ENCODE measurements at regions not wholly inside any gene's neighbourhood (a gene's known extent, or its start where the extent isn't known, plus 50 kb on each side); places are given as distances from the start of the nearest gene placed in this dataset.
"Not testable (repeated sequence)": the region's sequence is repeated elsewhere in the genome, so short reads cannot be mapped to it uniquely, and the experiment has no call there.

DNA sequence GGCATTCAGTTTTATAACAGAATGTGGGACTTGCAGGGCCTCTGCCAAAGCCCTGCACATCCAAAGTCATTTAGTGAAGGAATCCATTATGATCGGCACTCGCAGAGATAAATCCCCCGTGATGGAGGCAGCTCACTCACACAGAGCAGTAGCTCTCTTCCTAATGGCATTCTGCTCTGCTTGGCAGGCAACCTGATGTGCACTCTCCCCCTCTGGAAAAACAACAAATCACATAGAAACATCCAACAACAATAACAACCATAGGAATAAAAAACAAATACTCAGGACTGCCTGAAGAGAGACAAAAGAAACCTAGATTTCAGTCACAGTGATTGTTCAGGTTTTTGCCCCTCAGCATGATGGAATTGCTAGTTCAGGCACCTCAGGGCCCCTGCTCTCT is 59.7 kb downstream of the NAA11 start:
- no peak for DNase-seq

- no peak for DNase-seq
These were observed 66.6 kb downstream of the NAA11 start for GRCh38 chr4:79259242-79259641.

DNA sequence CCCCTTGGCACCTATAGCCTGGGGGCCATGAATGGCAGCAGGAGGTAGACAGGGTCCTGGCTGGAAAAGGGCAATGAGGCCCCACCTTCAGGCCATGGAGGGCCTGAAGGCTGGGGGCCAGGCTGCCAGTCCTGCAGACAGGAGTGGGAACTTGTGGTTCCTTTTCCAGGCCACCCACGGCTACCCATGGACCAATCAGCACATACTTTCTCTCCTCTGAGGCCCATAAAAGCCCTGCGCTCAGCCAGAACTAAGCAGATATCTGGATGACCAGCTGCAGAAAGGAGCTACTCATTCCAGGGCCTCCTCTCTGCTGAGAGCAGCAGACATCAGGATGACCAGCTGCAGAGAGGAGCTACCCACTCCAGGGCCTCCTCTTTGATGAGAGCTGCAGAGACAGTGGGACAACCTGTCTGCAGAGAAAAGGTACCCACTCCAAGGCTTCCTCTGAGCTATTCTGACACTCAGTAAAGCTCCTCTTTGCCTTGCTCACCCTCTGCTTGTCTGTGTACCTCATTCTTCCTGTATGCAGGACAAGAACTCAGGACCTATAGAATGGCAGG is 67.2 kb downstream of the NAA11 start:
- no peak for DNase-seq

DNA sequence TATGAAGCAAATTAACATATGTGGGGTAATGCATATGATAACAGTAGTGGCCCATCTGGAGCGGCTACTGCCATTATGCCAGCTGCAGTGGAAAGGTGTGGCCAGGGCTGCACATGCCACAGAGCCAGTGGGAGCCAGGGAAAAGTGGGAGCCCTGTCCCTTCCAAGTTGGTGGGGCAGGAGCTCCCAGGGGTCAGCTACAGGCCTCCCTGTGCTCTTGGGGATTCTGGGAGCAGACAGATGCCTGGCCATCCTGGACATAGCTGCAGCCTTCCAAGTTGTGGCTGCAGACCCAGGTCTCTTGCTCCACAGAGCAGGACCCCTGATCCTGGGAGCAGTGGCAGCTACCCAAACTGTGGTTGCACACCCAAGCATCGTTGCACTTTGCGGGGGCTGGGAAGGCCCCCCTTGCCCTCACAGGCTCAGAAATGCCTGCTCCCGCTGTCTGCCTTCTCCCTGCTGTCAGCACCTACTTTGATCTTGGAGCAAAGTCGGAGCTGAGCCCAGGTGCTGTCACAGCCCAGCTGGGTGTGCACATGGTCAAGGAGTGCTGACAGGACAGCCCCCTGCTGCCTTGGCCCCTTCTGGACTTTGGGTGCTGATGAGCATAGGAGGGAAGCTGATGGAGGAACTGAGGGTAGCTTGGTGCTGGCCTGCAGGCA is 67.8 kb downstream of the NAA11 start:
- no peak for DNase-seq

GRCh38 chr4:79255793-79256192 is 70.1 kb downstream of the NAA11 start:
- DNase-seq: no peak

GRCh38 chr4:79253924-79254323 is 71.9 kb downstream of the NAA11 start:
- DNase-seq: no peak

DNA sequence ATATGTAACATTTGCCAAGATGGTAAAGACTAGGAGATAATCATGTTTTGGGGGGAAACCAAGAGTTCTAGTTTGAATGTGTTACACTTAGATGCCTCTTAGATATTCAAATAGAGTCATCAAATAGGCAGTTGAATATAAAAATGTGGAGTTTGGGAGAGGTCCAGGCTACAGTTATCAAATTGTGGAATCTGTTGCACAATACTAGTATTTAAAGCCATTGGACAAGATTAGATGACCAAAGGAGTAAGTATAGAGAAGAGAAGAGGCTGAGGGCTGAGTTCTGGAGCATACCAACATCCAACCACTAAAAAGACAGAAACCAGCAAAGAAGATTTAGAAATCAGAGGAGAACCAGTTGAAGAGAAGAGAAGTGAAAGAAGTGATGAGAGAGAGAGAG is 72.7 kb downstream of the NAA11 start:
- no peak for DNase-seq

- DNase-seq: no peak
These were observed 75.0 kb downstream of the NAA11 start for GRCh38 chr4:79250887-79251286.

GRCh38 chr4:79249881-79250503 is 75.9 kb downstream of the NAA11 start:
- DNase-seq: peak; percentile 6

DNA sequence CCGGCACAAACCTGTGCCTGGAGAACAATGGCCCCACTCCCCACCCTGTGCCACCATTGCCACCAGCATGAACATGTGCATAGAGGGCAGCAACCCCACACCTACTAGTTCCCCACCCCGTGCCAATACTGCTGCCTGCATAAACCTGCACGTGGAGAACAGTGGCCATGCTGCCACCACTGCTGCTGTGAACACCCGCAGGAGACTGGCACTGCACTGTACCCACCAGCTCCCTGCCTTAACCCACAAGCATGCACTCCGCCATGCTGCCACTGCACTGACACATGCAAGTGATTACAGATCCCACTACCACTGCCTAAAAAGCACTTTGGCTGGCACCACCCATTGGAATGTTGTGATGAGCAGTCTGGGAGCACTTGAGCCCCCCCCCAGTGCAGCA is 77.3 kb downstream of the NAA11 start:
- no peak for DNase-seq

- DNase-seq: no peak
These were observed 78.0 kb downstream of the NAA11 start for GRCh38 chr4:79247695-79248394.

DNA sequence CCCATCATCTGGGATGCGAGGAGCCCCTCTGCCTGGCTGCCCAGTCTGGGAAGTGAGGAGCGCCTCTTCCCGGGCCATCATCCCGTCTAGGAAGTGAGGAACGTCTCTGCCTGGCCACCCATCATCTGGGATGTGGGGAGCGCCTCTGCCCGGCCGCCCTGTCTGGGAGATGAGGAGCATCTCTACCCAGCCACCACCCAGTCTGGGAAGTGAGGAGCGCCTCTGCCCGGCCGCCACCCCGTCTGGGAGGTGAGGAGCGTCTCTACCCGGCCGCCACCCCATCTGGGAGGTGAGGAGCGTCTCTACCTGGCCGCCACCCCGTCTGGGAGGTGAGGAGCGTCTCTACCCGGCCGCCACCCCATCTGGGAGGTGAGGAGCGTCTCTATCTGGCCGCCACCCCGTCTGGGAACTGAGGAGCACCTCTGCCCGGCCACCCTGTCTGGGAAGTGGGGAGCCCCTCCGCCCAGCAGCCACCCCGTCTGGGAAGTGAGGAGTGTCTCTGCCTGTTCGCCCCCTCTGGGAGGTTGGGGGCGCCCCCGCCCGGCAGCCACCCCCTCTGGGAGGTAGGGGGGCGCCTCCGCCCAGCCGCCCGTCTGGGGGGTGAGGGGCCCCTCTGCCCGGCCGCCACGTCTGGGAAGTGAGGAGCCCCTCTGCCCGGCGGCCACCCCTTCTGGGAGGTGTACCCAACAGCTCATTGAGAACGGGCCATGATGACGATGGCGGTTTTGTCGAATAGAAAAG is 80.5 kb downstream of the NAA11 start:
- not testable (repeated sequence) for DNase-seq

- no peak for DNase-seq
These were observed 84.0 kb downstream of the NAA11 start for GRCh38 chr4:79241846-79242245.

- DNase-seq: no peak
These were observed 88.0 kb downstream of the NAA11 start for GRCh38 chr4:79237851-79238250.

DNA sequence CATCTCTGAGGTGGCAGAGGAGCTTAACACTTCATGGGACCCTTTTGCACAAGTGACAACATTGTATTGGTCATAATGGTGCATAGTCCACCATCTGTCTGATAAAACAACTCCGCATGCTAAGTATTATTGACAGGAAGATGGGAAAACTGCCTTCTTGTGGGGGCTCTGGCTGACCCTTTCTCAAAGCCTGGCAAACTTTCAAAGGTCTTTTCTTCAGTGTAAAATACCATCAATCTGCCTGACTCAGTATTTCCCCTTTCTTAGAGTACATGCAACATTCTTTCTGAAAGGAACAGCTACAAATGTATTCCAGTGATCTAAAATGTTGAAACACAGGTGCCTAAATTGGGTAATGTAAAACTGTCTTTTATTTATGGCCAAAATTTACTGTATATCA is 89.1 kb downstream of the NAA11 start:
- DNase-seq: no peak

DNA sequence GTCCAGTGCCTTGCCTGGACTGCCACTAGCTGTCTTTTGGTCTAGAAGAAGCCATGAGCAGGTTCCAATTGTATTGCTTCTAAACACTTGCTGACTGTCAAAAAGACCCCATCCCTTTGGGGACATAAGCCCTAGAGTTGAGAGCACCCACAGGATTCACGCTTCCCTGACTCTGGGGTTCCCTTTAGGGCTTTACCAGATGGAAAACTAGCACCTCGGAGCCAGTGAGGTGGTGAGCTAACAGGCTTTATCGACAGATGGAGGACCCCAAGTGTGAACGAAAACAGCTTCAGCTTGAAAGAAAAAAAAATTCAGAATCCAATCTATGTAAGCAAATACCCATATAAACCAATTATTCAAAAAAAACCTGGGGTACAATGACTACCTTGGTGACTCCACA is 90.8 kb downstream of the NAA11 start:
- DNase-seq: no peak

DNA sequence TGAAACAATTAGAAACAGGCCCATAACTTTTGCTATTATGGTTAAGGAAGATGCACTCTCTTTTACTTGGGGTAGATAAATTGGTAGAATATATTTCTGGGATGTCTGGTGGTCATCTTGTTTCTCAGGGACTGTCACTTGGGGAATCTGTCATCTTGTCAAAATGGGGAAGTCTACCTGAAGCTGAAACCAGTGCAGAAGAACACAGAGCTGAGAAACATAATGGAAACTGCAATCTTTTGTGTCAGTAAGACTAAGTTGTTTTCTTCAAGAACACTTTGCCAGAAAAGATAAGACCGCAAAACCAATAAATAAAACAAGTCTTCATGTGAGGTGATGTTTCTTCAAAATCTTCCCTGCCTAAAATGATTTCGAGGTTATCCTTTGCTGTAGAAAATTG is 92.0 kb downstream of the NAA11 start:
- DNase-seq: no peak

DNA sequence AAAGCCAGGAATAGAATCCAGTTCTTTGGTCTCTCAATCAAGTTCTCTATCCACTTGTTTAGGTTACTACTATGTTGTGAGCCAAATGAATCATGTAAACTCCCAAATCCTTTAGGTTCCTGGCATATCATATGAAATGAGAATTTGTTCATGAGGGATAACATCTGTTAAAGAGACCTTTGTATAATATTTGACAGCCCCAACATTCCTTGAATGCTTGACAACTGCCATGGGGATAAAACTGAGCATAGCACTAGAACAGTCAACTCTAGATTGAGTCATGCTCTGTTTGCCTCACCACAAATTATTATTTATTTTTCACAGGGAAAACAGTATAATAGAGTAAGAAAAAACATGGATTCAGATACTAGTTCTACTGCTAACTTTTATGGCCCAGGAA is 93.3 kb downstream of the NAA11 start:
- DNase-seq: no peak

DNA sequence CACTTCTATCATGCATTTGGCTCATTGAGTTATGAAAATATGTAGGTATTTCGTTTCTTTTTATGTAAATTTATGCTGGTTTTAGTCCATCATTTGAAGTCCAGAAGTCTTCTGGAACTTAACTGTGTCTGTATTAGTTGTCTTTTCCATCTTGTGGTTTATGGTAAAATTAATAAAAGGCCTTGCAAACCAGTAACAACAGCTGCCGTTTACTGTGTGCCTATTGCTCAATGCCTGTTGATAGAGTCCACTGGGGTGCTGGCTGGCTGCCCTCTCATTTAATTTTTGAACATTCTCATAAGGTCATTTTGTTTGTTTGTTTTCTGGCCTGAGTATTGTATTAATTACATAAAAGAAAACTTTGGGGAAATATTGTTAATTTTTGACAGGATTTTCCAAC is 98.0 kb downstream of the NAA11 start:
- DNase-seq: no peak

DNA sequence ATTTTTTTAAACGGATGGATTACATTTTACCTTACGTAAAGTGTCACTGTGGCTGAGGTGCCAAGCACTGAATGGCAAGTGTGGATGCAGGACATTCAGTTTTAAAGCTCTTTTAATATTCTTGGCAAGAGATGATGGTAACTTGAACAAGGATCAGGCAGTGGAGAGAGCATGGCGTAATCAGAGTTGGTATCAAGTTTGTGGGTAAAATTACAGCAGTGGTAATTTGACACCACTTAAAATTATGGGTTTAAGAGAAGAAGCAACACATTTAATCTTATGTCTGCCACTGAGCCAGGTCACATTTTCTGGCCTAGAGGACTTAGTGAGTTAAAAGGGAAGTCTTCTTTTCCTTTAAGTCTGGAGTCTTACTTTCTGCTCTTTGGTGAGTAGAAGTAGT is 100.5 kb downstream of the NAA11 start:
- DNase-seq: no peak

- no peak for DNase-seq
These were observed 101.1 kb downstream of the NAA11 start for GRCh38 chr4:79224777-79225104.

DNA sequence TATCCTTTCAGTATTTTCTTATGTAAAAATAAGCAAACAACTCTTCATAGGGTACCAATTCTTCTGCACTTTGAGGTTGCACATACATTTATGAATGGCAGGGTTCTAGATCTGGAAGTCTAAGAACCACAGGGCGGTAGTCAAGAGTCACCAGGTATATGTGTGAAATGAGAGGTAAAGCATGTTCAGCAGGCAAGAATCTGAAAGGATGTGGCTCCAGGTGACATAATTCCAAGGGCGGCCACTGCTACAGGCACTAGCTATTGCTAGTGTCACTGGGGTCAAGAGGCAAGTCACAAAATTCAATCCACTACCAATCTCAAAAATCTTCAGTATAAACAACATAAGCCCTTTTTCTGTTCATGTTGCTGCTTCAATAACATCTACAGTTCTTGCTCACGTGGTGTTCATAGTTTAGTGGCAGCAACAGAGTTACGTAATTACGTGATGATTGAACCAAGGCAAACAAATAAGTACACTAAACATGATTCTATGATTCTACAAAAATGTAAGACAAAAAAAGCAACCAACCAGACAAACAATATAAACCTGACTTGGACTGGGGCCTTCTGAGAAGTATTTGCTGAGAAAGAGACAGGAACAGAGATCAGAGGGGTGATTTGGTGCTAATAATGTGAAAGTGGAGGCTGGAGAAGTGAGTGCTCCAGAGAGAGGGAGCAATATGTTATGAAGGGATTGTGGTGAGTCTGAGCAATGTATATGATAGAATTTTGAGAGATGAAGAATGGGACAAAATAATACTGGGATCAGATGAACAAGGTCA is 101.7 kb downstream of the NAA11 start:
- no peak for DNase-seq

GRCh38 chr4:79217025-79217424 is 108.8 kb downstream of the NAA11 start:
- no peak for DNase-seq

All from NK-92 treated with Interleukin-12 subunit alpha and Interleukin-12 subunit beta, amount 100 ng/mL, for 24 hours (cell line).